NCI-H774 (cell line): ENCODE measurements at regions not wholly inside any gene's neighbourhood (a gene's known extent, or its start where the extent isn't known, plus 50 kb on each side); places are given as distances from the start of the nearest gene placed in this dataset.

Source experiments
- DNase-seq: peaks from one replicate; lab custom pipeline; 2025; lab: John Stamatoyannopoulos, UW

DNA sequence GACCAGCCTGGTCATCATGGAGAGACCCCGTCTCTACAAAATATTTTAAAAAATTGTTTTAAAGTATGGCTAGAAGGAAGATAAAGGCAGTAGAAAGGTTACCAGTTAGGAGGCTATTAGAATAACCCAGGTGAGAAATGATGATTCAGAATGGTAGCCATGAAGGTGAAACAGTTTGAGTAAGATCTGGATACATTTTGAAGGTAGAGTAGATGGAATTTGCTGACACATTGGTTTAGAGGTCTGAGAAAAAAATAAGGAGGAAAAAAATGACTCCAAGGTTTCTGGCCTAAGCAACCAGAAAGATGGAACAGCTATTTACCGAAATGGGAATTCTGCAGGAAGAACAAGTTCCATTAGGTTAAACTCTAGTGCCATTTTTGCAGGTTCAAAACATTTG lies 167.9 kb upstream of the TAB2 start:
- no peak for DNase-seq

- no peak for DNase-seq
Measured at GRCh38 chr6:149150301-149150700, 167.2 kb upstream of the TAB2 start.

- no peak for DNase-seq
Measured at GRCh38 chr6:149150801-149151398, 166.6 kb upstream of the TAB2 start.

DNA sequence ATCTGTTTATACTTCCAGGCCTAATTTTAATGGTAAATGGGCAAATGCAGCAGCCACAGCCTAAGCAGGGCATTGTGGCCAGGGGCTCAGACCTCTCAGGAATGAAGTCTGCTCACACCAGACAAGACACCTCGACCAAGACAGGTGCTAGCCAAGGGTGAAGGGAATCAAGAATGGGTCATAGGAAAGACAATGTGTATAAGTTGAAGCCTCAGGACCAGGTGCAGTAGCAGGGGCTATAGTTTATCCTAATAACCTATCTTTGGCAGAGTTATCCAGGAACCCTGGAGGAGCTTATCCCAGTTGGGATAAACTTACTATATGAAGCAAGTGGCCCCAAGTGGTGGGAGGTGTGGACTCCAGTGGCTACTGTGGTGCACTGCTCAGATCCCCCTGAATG lies 165.0 kb upstream of the TAB2 start:
- DNase-seq = no peak

GRCh38 chr6:149153100-149153499 lies 164.4 kb upstream of the TAB2 start:
- DNase-seq = no peak

GRCh38 chr6:149153693-149154092 lies 163.8 kb upstream of the TAB2 start:
- no peak for DNase-seq

DNA sequence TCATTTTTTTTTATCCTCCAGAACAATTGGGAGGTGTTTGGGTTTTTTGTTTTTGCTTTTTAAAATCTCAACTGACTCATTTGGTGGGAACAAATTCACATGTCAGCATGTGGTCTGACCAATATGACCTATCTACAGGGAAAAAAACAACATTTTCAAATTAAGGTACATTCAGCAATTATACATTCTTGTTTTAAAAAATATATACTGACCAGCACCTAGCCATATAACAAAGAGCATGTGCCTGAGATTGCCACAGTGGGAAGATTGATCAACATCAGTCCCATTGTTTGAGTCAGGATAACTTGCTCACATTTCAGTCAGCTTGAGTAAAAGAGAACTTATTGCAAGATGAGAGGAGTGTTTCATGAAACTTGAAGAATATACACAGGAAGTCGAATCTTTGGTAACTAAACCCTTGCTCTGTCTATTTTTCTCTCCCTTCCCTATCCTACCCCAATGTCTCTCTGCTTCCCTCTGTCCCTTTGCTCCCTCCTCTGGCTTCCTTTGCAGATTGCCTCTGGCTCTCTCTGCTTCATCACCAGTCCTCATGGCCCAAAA lies 163.2 kb upstream of the TAB2 start:
- no peak for DNase-seq

GRCh38 chr6:149157126-149157525 lies 160.4 kb upstream of the TAB2 start:
- no peak for DNase-seq

GRCh38 chr6:149158076-149158475 lies 159.4 kb upstream of the TAB2 start:
- no peak for DNase-seq

- DNase-seq = no peak
Measured at GRCh38 chr6:149160943-149161342, 156.6 kb upstream of the TAB2 start.

GRCh38 chr6:149162924-149163323 lies 154.6 kb upstream of the TAB2 start:
- no peak for DNase-seq

DNA sequence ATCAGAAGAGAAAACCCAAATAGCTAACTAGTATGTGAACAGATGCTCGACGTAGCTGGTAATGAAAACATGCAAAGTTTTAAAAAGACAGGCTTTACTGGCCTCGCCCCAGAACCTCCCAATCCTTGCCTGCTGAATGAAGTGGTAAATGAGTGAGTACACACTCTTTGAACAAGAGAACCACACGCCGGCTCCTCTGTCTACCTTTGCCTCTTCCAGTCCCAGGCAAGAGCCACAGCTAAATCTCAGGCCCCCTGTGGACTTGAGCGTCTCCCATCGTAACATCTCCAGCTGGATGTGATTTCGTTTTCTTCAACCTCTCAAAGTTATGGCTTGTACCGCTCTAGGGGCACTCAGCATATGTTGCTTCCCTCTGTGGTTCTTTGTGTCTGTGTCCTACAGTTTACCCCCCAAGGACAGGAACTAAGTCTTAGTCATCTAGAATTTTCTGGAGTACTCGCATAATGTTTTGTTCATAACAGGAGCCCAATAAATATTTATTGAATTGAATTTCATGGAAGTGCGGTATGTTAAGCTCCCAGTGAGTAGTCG lies 153.2 kb upstream of the TAB2 start:
- DNase-seq = no peak

GRCh38 chr6:149166336-149166735 lies 151.2 kb upstream of the TAB2 start:
- DNase-seq = no peak

GRCh38 chr6:149166747-149167146 lies 150.8 kb upstream of the TAB2 start:
- no peak for DNase-seq

DNA sequence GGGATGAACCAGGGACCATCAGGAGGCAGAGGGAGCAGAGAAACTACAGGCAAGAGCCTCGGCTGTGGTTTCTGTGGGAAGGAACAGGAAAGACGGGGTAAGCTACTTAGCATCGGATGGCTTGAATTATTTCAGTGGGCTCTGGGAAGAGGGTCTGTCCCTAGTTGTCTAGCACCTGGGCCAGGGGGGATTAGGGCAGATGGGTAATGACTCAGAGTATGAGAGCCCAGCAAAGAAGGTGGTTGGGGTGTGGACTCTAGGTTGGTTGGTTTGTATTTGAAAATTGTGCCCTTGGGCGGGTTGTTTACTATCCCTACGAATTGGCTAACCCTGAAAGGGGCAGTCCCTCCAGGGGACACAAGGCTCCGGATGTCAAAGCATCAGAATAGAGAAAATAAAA lies 148.5 kb upstream of the TAB2 start:
- DNase-seq = no peak

GRCh38 chr6:149169761-149170511 lies 147.6 kb upstream of the TAB2 start:
- DNase-seq = no peak

GRCh38 chr6:149170564-149171452 lies 146.7 kb upstream of the TAB2 start:
- DNase-seq = peak; percentile 12

DNA sequence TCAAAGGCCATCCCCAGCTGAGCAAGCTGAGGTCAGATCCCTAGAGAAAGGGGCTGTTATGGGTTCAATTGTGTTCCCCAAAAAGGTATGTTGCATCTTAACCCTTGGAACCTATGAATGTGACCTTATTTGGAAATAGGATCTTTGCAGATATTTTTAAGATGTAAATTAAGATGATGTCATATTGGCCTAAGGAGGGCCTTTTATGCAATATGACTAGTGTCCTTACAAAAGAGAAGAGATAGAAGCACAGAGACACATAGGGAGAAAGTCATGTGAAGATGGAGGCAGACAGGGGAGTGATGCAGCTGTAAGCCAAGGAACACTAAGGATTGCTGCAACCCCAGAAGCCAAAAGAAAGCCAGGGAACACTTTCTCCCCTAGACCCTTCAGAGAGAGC lies 144.3 kb upstream of the TAB2 start:
- DNase-seq = no peak

DNA sequence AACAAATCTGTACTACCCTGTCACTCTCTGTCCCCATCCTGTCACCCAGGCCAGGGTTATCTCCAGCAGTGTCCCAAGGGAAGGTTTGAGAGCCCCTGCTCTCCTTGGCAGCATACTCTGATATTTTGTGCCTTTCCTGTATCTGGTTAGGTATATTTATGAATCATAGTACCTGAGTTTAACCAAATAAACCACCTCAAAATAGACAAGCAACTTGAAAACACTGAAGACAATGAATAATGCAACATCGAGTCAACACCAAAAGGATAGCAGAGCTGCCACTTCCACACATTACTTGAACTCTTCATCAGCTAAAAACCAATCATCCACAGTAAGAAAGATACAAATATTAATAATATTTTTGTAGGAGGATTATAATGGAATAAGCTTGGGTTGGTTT lies 142.6 kb upstream of the TAB2 start:
- DNase-seq = no peak

GRCh38 chr6:149176971-149177667 lies 140.4 kb upstream of the TAB2 start:
- peak; percentile 84 for DNase-seq

DNA sequence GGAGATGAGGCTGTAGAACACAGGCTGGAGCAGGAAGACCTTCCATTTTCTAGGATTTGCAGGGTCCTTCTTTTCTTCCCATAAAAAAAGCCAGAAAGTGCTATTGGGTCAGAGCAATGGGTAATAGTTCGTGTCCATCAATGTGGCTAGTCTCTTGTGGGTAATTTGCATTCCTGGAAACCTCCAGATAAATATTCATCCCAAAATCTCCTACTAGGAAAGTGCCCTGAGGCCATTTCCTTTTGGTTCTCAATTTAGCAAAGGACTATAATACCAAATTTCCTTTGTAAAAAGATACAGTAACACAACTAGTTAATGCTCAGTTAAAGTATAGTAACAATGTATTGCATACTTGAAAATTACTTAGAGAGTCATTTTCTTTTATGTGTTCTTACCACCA lies 138.1 kb upstream of the TAB2 start:
- no peak for DNase-seq

- DNase-seq = no peak
Measured at GRCh38 chr6:149181304-149181703, 136.2 kb upstream of the TAB2 start.
